ENCODE measurements at regions not wholly inside any gene's neighbourhood (a gene's known extent, or its start where the extent isn't known, plus 50 kb on each side); places are given as distances from the start of the nearest gene placed in this dataset.
A peak's percentile ranks its signal among the peaks of the same experiment; 100 is the strongest.

- DNase-seq (ENCODE audit: low spot score in 2 of 2) = no peak
- 75 to 87% methylated on average over 4 of the region's 4 CpGs for WGBS, 2 donors
- no peak overlapping the region for H3K4me3 ChIP-seq (ENCODE audit: low read depth, poor library complexity, severe bottlenecking)
- intact Hi-C loops (cut with DNase I; ENCODE audit: low total_unique reads) = no loop called here
- TF ChIP-seq POLR2A (IDR thresholded peaks at IDR 0.05) = no peak
Observed at GRCh38 chr10:43855667-43856210, 207.1 kb upstream of the ZNF32 start.

- H3K4me3 ChIP-seq (ENCODE audit: low read depth, poor library complexity, severe bottlenecking) = no peak overlapping the region
- intact Hi-C loops (cut with DNase I; ENCODE audit: low total_unique reads) = no loop called here
- WGBS, 2 donors = 35 to 37% methylated on average over 10 of the region's 10 CpGs
- peak in 1 of 2 donors; percentile 65 for DNase-seq (ENCODE audit: low spot score in 2 of 2)
- TF ChIP-seq CTCF (IDR thresholded peaks at IDR 0.05) (no peak), POLR2A (IDR thresholded peaks at IDR 0.05) (no peak)
Observed at GRCh38 chr10:43854007-43854406, 205.3 kb upstream of the ZNF32 start.

- intact Hi-C loops (cut with DNase I; ENCODE audit: low total_unique reads) = no loop called here
- no peak for TF ChIP-seq CTCF (IDR thresholded peaks at IDR 0.05)
- no peak for TF ChIP-seq POLR2A (IDR thresholded peaks at IDR 0.05)
- H3K4me3 ChIP-seq (ENCODE audit: low read depth, poor library complexity, severe bottlenecking) = no peak overlapping the region
- DNase-seq (ENCODE audit: low spot score in 2 of 2) = no peak
- 92 to 94% methylated on average over 7 of the region's 7 CpGs for WGBS, 2 donors
Observed at GRCh38 chr10:43853369-43853768, 204.7 kb upstream of the ZNF32 start.

- 89 to 97% methylated on average over 5 of the region's 5 CpGs for WGBS, 2 donors
- no peak for DNase-seq (ENCODE audit: low spot score in 2 of 2)
- intact Hi-C loops (cut with DNase I; ENCODE audit: low total_unique reads) = no loop called here
- no peak overlapping the region for H3K4me3 ChIP-seq (ENCODE audit: low read depth, poor library complexity, severe bottlenecking)
- TF ChIP-seq POLR2A (IDR thresholded peaks at IDR 0.05) (no peak), CTCF (IDR thresholded peaks at IDR 0.05) (no peak)
Observed at GRCh38 chr10:43852644-43853214, 204.0 kb upstream of the ZNF32 start.

- no peak for TF ChIP-seq POLR2A (IDR thresholded peaks at IDR 0.05)
- TF ChIP-seq CTCF (IDR thresholded peaks at IDR 0.05) = no peak
- intact Hi-C loops (cut with DNase I; ENCODE audit: low total_unique reads) = no loop called here
- H3K4me3 ChIP-seq (ENCODE audit: low read depth, poor library complexity, severe bottlenecking) = no peak overlapping the region
- no peak for DNase-seq (ENCODE audit: low spot score in 2 of 2)
- 59 to 74% methylated on average over 9 of the region's 9 CpGs for WGBS, 2 donors
Observed at GRCh38 chr10:43852149-43852548, 203.5 kb upstream of the ZNF32 start.

- H3K4me3 ChIP-seq (ENCODE audit: low read depth, poor library complexity, severe bottlenecking) = no peak overlapping the region
- no peak for DNase-seq (ENCODE audit: low spot score in 2 of 2)
- WGBS, 2 donors = 81 to 82% methylated on average over 3 of the region's 3 CpGs
- intact Hi-C loops (cut with DNase I; ENCODE audit: low total_unique reads) = no loop called here
- TF ChIP-seq POLR2A (IDR thresholded peaks at IDR 0.05) (no peak), CTCF (IDR thresholded peaks at IDR 0.05) (no peak)
Observed at GRCh38 chr10:43851030-43851429, 202.3 kb upstream of the ZNF32 start.
